NT2/D1 (cell line): ENCODE measurements at regions not wholly inside any gene's neighbourhood (a gene's known extent, or its start where the extent isn't known, plus 50 kb on each side); places are given as distances from the start of the nearest gene placed in this dataset.
"Not testable (repeated sequence)": the region's sequence is repeated elsewhere in the genome, so short reads cannot be mapped to it uniquely, and the experiment has no call there.

ENCODE experiments used
- SUZ12 ChIP-seq: IDR thresholded peaks from 2 replicates; pipeline ENCODE4 v1.6.1; 2011; ENCODE audit not compliant: insufficient read length, insufficient read depth; ENCODE audit errors: extremely low read depth
- YY1 ChIP-seq: IDR thresholded peaks from 2 replicates; pipeline ENCODE4 v1.6.1; 2011; ENCODE audit not compliant: insufficient read length, insufficient read depth
- ZNF274 ChIP-seq: IDR thresholded peaks from 2 replicates; pipeline ENCODE4 v1.6.1; 2011; ENCODE audit warnings: mild to moderate bottlenecking, low read depth, low read length

DNA sequence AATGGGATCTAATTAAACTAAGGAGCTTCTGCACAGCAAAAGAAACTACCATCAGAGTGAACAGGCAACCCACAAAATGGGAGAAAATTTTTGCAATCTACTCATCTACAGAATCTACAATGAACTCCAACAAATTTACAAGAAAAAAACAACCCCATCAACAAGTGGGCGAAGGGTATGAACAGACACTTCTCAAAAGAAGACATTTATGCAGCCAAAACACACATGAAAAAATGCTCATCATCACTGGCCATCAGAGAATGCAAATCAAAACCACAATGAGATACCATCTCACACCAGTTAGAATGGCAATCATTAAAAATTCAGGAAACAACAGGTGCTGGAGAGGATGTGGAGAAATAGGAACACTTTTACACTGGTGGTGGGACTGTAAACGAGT is 55.6 kb upstream of the MAN1A1 start:
- TF ChIP-seq YY1, SUZ12, ZNF274: not testable (repeated sequence)
